ENCODE measurements at regions not wholly inside any gene's neighbourhood (a gene's known extent, or its start where the extent isn't known, plus 50 kb on each side); places are given as distances from the start of the nearest gene placed in this dataset.

- TF ChIP-seq CTCF (IDR thresholded peaks at IDR 0.05; ENCODE audit: low read depth, low read length, poor library complexity, severe bottlenecking) (no peak), EZH2phosphoT487 (IDR thresholded peaks at IDR 0.05; ENCODE audit: borderline replicate concordance, low read length) (no peak)
Observed at GRCh38 chr4:14853176-14853943, 148.9 kb upstream of the CPEB2 start.

Measured in DOHH2 (cell line).